DMS 273 (cell line): ENCODE measurements at regions not wholly inside any gene's neighbourhood (a gene's known extent, or its start where the extent isn't known, plus 50 kb on each side); places are given as distances from the start of the nearest gene placed in this dataset.
"Not testable (repeated sequence)": the region's sequence is repeated elsewhere in the genome, so short reads cannot be mapped to it uniquely, and the experiment has no call there.

Source experiments
- DNase-seq: peaks from one replicate; lab custom pipeline; 2025; ENCODE audit not compliant: unreplicated experiment; lab: John Stamatoyannopoulos, UW

DNA sequence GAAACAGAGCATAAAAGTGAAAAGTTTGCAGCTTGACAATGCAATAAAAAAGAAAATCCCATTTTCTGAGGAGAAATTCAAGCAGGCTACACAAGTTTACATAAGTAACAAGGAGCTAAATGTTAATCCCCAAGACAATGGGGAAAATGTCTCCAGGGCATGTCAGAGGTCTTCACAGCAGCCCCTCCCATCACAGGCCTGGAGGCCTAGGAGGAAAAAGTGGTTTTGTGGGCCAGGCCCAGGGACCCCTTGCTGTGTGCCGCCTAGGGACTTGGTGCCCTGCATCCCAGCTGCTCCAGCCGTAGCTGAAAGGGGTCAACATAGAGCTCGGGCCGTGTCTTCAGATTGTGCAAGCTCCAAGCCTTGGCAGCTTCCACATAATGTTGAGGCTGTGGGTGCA, 186.7 kb upstream of the MAP3K1 start:
- not testable (repeated sequence) for DNase-seq

DNA sequence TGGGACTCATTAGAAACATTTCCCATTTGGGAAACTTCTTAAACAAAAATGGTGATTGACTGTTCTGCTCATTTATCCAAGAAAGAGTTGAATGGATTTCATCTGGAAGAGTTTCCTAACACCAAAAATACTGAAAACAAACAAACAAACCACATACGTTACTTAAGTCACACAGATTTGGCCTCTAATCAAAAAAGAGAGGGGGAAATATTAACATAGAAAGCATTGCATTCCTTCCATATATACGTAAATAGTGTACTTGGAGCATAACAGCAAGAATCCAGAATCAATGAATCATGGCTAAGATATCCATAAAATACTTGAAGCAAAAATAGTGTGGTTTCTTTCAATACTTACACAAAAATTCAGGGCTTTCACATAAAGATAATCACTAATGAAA, 189.8 kb upstream of the MAP3K1 start:
- no peak for DNase-seq

DNA sequence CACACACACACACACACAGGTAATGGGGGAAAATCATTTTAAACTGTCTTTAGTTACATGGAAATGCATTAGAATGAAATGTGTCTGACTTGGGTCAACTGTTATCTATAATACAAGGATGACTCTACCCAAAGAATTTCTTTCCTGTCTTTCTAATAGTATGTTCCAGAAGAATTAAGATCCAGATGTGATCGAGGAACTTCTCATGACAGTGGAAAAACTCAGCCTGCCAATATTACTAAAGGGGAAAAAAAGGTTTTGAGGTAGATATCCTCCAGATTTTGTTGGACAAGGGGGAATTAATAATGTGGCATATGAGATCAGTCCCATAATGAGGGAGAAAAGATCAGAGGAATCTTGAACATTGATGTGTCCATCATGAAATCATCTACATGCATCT, 190.6 kb upstream of the MAP3K1 start:
- no peak for DNase-seq

DNA sequence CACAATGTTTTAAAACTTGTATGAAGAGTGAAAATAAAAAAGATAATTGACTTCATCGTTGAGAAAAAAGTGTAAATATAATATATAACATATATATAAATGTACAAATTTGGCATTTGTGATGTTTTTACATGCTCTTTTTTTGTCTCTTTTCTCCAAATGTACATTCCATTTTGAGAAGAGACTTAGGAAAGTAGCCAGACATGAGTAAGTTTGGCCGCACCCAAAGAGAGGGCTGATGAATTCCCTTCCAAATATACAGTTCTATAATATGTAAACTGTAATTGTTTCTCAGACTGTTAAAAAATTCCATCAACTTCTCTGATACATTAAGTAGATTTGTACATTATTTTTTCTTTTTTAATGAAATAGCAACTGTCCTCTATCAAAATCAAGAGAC, 193.2 kb upstream of the MAP3K1 start:
- no peak for DNase-seq

DNA sequence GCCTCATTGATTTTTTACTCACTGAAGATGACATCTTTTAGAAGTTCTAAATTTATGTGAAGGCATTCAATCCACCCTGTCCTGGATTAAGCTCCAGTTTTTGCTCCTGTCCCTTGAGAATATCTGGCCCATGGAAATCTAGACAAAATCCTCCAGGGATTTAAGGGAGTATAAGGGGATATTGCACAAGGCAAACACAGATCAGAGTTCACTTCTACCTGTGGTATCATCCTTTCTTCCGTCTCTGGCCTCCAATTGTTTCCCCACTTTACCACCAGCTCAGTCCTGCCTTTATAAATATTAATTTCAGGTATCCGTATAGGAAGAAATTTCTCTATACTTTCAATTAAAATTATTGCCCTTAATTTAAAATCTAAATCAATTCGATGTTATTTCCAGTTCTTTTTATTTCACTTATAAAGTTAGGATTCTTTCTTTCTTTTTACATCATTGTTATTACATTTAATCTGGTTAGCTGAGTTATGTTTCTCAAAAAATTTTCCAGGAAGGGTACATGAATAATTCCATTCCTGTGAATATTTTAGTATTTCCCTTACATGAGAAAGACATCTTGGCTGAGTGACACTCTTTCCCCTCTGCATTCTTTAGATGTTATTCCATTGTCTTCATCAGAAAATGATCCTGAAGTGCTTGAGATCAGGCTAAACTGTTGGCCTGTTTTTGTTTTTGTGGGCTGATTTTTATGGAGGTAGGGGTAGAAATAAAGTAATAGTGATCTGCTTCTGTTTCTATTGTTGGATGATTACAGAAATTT, 194.3 kb upstream of the MAP3K1 start:
- no peak for DNase-seq

DNA sequence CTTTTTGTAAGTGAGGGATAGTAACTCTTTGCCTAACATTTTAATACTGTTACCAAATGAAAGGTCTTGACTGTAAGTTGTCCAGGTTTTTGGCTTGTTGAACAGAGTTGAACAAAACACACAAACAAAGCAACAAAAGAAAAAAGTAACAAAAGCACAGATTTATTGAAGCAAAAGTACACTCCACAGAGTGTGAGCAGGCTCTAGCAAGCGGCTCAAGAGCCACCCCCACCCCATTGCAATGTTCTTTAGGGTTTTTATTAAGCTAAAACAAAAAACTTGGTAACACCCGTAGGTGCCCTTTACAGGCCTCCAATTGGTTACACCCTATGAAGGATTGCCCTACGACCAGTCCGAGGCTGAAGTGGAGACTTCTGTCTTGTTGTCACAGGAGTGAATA, 197.4 kb upstream of the MAP3K1 start:
- DNase-seq: no peak

DNA sequence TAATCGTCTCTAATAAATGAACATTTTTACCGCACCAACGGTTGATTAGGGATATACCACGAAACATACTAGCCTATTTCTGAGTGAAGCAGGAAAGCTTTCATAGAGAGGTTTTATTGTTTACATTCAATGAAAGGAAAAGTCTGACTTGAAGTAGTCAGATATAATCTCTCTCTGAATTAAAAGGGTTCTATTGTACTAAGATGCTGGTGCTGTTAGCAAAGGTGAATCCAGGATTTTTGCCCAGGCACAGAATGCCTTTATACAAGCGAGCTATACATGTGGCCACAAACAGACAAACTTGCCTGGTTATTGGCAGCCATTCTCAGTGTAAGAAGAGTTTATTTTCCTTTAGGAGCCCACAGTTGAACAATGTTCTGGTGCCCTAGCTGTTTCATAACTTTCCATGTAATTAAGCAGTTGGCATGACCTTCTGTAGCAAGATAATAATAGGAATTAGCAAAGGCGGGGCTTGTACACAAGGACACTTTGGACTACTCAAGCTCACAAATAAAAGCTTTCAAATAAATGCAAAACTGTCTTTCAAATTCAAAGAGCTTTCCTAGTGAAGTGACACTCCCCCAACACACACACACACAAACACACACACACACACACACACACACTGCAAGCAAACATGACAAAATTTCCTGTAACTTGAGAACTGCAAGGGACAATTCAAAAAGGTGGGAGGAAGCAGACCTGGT, 198.7 kb upstream of the MAP3K1 start:
- DNase-seq: peak; percentile 18

DNA sequence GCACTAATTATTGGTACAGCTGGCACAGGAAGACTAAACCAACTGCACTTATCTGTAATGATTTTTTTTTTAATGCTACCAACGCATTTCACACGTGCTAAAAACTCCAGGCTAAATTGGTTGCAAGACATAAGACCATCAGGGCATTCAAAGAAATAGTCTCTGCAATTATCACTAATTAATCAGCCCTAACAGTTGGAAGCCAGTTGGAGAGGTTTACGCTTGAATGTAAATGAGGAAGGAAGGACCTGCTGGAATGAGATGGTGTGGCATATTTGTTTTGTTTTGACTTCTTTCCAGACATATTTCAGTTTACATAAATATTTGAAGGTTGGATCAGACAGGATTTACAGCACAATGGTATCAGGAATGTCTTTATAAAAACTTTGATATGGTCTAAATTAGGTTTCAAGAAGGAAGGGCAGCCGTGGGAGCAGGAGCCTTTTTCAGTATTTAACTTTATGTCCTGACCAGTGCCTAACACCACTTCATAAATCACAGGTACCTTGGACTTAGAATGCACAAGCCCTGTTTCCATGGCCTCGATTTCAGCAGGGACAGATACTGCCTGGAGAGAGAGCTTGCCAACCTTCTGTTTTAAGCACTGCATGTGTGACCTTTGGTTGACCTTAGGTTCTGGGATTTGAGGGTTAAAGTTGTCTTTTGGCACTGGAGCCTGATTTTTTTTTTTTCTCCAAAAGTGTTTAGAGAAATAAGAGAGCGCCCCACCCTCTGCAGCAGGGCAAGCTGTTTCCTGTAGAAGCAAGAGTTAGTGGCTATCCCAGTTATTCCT, 199.8 kb upstream of the MAP3K1 start:
- peak; percentile 76 for DNase-seq

DNA sequence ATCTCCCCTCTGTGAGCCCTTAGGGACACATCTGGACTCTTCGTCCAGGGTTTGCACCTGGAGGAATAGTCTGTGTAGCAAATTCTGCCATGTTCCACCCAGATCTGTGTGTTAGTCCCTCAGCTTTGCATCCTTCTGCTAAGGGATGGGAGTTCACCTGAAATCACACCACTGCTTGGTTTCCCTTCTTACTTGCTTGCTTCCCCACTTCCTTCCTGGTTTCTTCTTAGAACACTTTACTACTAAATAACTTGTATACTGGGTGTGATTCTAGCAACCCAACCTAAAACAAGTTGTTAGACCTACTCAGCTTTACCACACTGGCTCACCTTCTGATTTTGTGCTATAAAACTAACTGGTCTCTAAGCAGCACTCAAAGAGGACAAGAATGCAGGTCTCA, 202.6 kb upstream of the MAP3K1 start:
- no peak for DNase-seq

DNA sequence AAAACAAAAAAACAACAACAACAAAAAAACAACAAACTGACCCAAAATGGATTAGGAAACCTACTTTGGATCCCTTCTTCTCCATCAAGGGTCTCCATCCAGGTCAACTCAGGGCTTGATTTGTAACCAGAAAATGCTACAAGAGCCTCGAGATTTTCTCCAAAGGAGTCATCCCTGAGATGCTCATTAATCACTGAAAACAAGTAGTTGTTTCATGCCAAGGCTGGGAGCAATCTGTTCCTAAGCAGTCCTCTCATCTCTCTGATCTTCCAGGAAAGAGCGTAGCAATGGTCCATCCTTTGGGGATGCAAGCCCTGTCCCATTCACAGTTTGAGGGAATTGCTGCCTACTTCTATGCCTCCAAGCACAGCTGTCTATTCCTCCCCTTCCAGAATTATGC, 203.0 kb upstream of the MAP3K1 start:
- no peak for DNase-seq

DNA sequence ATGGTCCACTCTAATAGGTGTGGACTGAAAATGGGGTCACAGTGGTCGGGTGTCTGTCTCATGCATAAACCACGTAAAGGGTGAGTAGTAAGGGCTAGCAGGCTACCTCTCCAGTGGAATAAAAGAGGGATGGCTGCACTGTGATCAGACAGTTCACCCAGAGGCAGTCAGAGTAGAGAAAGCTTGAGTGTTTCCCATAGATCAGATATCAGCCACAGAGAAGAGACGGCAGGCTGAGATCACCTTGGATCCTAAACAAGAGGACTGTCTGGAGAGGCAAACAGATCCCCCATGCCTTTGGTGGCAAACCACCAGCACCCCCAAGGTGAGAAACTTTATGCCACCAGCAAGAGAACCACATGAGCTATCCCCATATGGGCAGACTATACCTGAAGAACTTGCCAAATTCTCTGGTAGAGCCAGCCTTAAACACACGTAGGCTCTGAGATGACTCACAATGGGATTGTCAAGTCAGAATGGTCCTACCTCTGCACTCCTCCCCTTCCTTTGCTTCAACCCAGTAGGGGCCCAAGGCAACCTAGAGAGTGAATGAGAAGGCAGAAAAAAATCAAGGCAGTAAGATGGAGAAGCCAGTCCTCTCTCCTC, 205.2 kb upstream of the MAP3K1 start:
- no peak for DNase-seq

DNA sequence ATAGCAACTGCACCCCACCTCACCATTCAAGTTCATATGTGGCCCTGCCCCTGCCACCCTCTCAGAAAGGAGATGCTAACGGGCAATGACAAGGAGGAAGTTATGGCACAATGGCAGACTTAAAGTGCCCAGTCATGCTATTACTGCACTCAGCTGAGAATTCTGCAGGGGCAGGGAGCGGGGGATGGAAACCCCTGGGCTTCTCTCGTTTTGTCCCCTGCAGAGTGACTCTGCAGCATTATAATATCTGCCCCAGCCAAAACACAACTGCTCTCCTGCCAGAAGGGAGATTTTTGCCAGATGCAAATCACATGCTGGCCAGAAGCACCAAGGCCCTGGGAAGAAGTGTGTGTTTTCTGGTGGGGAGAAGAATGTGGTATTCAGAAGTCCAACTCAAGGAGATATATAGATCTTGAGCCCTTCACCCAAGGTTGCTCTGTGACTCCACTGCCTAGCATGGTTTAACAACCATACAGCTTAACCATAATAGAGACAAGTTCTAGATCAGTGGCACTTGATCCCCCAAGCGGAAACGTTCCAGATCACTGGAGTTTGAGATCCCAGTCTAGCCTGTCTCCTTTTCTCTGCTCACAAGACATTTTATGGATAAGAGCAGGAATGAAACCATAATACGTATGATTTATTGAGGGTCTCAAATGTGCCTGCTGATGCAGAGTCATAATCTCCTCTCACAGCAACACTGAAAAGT, 207.0 kb upstream of the MAP3K1 start:
- DNase-seq: no peak

DNA sequence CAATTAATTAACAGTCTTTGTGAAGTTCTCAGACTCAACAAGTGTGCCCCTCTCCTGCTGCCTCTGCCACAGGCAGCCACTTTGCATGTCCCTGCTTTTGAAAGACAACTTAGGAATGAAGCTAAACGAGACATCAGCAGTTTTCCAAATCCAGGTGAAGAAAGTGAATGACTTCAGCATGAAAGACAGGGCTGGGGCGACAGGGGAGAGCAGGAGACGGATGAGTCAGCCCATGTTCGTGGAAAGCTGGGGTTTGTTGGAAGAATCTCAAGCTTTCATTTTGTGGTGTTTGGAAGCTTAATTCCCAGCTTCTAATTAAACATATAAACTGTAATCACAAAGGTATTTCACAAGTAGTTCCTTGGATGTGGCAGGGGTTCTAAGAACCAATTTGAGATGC, 207.8 kb upstream of the MAP3K1 start:
- no peak for DNase-seq

DNA sequence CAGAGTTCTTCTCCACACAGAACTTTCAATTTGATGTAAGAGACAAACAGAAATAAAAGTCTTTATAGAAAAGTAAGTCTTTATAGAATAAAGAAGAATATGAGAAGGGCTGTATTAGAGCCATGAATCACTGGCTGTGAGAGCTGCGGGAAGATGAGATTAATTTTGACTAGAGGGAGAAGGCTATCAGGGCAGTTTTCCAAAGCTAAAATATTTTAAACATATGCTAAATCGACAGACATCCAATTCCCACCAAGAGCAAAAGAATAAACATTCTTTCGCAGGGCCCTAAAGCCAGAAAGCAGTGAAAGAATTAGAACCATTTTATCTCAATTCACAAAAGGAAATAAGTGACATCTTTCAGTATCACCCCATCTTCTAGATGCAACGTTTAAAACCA, 208.3 kb upstream of the MAP3K1 start:
- no peak for DNase-seq

DNA sequence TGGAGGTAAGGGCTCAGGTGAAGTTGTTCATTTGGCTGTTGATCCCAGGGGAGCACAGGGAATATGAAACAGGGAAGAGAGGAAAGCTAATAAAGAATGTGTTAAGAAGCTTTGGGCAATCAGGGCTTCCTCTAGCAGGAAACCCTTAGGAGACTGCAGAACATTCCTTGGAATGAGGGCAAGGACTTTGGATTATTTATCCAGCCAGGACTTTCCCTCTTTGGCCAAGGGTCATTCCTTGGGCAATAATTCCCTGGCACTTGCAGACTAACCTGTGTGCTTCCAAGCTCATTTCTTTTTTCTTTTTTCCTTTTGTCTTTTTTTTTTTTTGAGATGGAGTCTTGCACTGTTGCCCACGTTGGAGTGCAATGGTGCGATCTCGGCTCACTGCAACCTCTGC, 209.2 kb upstream of the MAP3K1 start:
- no peak for DNase-seq

DNA sequence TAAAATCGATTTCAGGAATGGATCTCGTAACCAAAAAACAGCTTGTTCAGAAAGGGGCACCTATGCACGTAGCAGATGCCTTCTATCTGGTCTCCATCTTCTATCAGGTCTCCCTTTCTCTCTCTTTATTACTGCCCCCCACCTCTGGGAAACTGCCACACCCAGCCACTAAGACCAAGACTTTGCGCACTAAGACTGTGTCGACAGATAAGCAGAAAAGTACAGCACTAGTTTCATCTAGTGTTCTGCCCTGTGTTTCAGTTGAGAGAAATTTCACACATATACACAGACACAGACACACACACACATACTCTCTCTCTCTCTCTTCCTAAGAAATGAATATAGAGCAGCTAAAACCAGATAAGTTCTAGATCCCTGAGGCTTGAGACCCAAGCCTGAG, 210.1 kb upstream of the MAP3K1 start:
- DNase-seq: no peak

DNA sequence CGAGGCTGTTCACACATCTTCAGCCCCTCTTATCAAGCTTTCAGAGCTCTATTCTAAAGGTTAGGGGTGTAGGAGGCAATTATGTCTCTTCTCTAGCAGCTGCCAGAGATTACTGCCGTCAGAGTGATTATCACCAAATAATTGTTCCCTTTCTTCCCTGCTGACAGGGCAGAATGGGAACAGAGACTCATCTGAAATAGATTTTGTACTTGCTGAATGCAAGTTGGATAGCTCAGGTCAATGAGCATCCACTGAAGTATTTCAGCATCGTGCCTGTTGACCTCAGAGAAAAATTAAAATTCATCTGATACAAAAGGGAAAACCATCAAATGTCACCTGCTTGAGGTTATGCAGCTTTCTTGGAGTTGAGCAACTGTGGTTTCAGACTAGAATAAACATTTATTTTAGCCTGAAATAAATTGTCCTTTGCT, 213.7 kb upstream of the MAP3K1 start:
- no peak for DNase-seq

DNA sequence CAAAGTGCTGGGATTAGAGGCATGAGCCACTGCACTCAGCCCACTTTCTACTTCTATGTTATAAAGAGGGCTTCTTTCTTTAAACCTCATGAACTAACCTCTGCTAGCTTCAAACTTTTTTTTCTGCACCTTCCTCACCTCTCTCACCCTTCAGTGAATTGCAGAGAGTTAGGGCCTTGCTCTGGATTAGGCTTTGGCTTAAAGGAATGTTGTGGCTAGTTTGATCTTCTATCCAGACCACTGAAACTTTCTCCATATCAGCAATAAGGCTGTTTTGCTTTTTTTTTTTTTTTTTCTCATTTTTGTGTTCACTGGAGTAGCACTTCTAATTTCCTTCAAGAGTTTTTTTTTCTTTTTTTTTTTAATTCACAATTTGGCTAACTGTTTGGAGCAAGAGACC, 216.4 kb upstream of the MAP3K1 start:
- DNase-seq: no peak

DNA sequence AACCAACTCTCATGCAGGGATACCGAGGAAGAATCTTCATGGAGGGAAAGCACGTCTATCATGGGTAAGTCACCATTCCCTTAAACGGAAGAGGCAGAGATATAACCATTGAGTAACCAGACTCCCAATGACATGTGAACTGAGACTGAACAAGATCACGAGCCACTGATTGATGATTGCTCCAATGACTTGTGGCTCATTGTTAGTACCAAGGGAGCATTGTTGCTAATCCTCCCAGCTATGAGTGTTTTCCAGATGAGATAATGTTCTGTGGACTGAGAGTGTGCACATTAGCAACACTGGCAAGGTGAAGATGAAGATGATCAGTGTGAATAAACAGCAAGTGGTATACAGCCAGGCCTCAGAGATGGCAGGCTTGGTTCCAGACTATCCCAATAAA, 219.2 kb upstream of the MAP3K1 start:
- no peak for DNase-seq

DNA sequence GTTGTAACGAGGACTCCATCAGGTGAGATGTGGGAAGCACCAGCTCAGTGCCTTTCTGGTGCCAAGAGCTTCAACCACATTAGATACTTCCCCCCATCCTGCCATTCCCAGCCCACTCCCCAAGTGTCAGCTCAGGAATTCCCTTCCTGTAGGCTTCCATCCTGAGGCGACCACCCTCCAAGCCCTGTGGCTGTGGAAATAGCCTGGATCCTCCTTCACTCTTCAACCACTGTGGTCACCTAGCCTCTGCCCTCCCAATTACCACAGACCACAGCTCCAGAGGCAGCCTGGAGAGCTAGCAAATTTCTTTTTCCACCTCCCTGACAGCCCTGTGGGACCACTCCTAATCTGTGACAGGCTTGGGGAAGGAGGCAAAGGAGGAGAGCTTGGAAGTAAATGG, 219.8 kb upstream of the MAP3K1 start:
- DNase-seq: no peak

DNA sequence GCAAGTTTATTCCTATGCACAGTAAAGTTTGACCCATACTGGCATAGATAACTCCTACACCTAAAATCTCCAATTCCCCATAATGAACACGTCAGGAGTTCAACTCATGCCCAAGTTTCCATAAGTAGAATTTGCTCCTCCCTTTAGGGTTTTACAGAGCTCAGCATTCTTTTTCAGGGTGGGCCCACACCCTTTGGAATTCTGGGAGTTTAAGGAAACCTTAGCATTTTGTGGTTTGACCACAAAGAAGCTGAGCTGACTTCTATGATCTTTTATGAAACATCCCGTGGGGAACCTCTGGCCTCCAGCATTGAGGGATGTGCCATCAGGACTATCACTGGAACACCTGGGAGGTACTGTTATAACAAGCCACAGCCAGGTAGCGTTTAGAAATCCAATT, 220.6 kb upstream of the MAP3K1 start:
- no peak for DNase-seq
